BJ (cell line): ENCODE measurements at regions not wholly inside any gene's neighbourhood (a gene's known extent, or its start where the extent isn't known, plus 50 kb on each side); places are given as distances from the start of the nearest gene placed in this dataset.

Experiments
- CTCF ChIA-PET: fragments of 350-600 bp; formaldehyde crosslinking; extraction: SDS; loops from one replicate; lab custom pipeline; 2021; ENCODE audit warnings: antibody characterized with exemption, inconsistent platforms; lab: Yijun Ruan, JAX
- POLR2A ChIA-PET: fragments of 300-600 bp; sonication (Branson Sonifier 250); formaldehyde crosslinking; extraction: SDS; loops from one replicate; lab custom pipeline; 2021; ENCODE audit warnings: antibody characterized with exemption; lab: Charles Lee
- DNase-seq: peaks from one replicate; pipeline ENCODE4 v3.0.0-alpha.2; 2011; ENCODE audit warnings: low read depth
- H3K27me3 ChIP-seq: 2 replicates; pipeline ENCODE4 v1.6.0; 2011; ENCODE audit warnings: low read length; ENCODE audit not compliant: control insufficient read depth, insufficient read depth
- H3K36me3 ChIP-seq: 2 replicates; pipeline ENCODE4 v1.5.1; 2011; ENCODE audit warnings: low read length; ENCODE audit not compliant: control insufficient read depth, insufficient read depth
- H3K4me3 ChIP-seq: 2 replicates; pipeline ENCODE4 v1.5.1; 2011; ENCODE audit warnings: low read depth, mild to moderate bottlenecking, control low read depth, low read length
- TF ChIP-seq, protein P1 (sequence below): IDR thresholded peaks from 2 replicates; pipeline ENCODE4 v1.5.1; 2011; ENCODE audit warnings: low read depth, mild to moderate bottlenecking, control low read depth, inconsistent platforms, low read length, moderate library complexity; ENCODE audit not compliant: insufficient read depth

DNA sequence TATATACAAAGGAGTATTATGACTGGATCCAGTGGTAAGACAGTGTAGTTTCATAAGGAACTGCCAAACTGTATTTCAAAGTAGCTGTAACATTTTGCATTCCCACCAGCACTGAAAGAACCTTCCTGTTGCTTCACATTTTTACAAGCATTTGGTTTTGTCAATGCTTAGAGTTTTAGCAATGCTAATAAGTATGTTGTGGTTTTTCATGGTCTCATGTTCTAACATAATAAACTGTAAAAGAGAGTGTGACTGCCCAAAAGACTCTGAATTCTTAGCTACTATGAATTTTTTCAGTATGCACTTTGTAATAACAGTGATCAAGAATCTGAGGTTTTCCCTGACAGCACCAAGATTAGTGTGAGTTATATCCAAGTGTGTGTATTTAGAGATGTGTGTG is 604.2 kb downstream of the XIRP2 start:
- TF ChIP-seq, protein P1, sequence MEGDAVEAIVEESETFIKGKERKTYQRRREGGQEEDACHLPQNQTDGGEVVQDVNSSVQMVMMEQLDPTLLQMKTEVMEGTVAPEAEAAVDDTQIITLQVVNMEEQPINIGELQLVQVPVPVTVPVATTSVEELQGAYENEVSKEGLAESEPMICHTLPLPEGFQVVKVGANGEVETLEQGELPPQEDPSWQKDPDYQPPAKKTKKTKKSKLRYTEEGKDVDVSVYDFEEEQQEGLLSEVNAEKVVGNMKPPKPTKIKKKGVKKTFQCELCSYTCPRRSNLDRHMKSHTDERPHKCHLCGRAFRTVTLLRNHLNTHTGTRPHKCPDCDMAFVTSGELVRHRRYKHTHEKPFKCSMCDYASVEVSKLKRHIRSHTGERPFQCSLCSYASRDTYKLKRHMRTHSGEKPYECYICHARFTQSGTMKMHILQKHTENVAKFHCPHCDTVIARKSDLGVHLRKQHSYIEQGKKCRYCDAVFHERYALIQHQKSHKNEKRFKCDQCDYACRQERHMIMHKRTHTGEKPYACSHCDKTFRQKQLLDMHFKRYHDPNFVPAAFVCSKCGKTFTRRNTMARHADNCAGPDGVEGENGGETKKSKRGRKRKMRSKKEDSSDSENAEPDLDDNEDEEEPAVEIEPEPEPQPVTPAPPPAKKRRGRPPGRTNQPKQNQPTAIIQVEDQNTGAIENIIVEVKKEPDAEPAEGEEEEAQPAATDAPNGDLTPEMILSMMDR = no peak
- ChIA-PET POLR2A (no interaction called here), CTCF (no interaction called here)
- no peaks in the 10 kb centered on the region for H3K36me3 ChIP-seq
- no peaks in the 10 kb centered on the region for H3K27me3 ChIP-seq
- no peak overlapping the region for H3K4me3 ChIP-seq
- no peak for DNase-seq

- POLR2A ChIA-PET = no interaction called here
- H3K27me3 ChIP-seq = no peaks in the 10 kb centered on the region
- TF ChIP-seq, protein P1 = no peak
- H3K4me3 ChIP-seq = no peak overlapping the region
- H3K36me3 ChIP-seq = no peaks in the 10 kb centered on the region
- CTCF ChIA-PET = interaction anchor here (0.6 kb wide), 1 partner anchor 1827 kb away, joined by 6 read pairs; no protein-coding TSS in a partner anchor
- no peak for DNase-seq
These were observed 603.5 kb downstream of the XIRP2 start for GRCh38 chr2:167491788-167492187.

DNA sequence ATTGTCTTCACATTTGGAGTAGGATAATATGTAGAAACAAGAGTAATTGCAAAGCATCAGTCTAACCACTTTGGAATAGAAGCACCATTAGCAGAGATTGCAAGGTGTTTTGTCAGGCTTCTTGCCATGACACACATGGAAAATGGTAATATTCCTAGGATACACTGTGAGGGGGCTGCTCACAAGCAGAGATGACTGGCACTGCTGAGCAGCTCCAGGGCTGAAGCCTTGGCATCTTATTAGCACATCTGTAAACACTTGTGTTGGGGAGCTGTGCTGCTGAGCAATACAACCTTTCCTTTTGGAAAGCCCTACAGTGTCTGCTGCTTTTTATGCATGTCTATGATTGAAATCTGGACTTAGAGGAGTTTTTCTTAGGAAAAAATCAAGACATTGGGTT is 602.2 kb downstream of the XIRP2 start:
- no peak for DNase-seq
- TF ChIP-seq, protein P1 = no peak
- no peaks in the 10 kb centered on the region for H3K36me3 ChIP-seq
- no peaks in the 10 kb centered on the region for H3K27me3 ChIP-seq
- POLR2A ChIA-PET = no interaction called here
- no peak overlapping the region for H3K4me3 ChIP-seq
- CTCF ChIA-PET = no interaction called here

DNA sequence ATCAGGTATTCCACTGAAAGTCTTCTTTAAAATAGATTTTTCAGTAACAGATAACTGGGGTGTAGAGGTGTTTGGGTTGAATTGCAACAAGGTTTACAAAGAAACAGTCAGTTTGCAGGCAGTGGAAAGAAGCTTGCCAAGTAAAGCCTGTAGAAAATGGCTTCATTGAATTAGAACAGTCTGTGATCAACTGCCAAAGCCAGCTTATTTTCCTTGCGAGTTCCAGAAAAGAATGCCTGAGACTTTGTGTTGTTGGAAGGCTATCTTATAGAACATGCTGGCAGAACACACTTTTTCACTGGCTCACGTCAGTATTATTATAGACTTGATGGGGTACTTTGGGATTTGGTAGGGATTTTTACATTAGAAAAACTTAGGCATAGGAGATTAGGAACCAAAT is 601.0 kb downstream of the XIRP2 start:
- ChIA-PET CTCF (no interaction called here), POLR2A (no interaction called here)
- no peak overlapping the region for H3K4me3 ChIP-seq
- TF ChIP-seq, protein P1 = no peak
- DNase-seq = no peak
- H3K27me3 ChIP-seq = no peaks in the 10 kb centered on the region
- no peaks in the 10 kb centered on the region for H3K36me3 ChIP-seq

GRCh38 chr2:167487728-167488127 is 599.4 kb downstream of the XIRP2 start:
- Histone ChIP-seq H3K4me3 (no peak overlapping the region), H3K36me3 (no peaks in the 10 kb centered on the region), H3K27me3 (no peaks in the 10 kb centered on the region)
- DNase-seq = no peak
- CTCF ChIA-PET = no interaction called here
- POLR2A ChIA-PET = no interaction called here
- TF ChIP-seq, protein P1 = no peak
